H9 (cell line): ENCODE measurements at regions not wholly inside any gene's neighbourhood (a gene's known extent, or its start where the extent isn't known, plus 50 kb on each side); places are given as distances from the start of the nearest gene placed in this dataset.

ENCODE experiments used
- DNase-seq: peaks from one replicate; pipeline ENCODE4 v3.0.0-alpha.2; 2017
- H2AFZ ChIP-seq: one replicate; pipeline ENCODE4 v1.6.1; 2013; ENCODE audit warnings: mild to moderate bottlenecking, low read length, control low read depth, moderate library complexity
- H2AK5ac ChIP-seq: 2 replicates; pipeline ENCODE4 v1.6.1; 2013; ENCODE audit warnings: low read length, control low read depth, mixed read lengths; ENCODE audit not compliant: insufficient read length
- H2BK120ac ChIP-seq: one replicate; pipeline ENCODE4 v1.6.1; 2013; ENCODE audit warnings: low read depth, mild to moderate bottlenecking, low read length, control low read depth, inconsistent platforms; ENCODE audit not compliant: poor library complexity, severe bottlenecking
- H2BK12ac ChIP-seq: 2 replicates; pipeline ENCODE4 v1.6.1; 2013; ENCODE audit warnings: low read length, control low read depth, mixed read lengths, low read depth; ENCODE audit not compliant: insufficient read length
- H2BK15ac ChIP-seq: 2 replicates; pipeline ENCODE4 v1.6.1; 2013; ENCODE audit warnings: low read depth, low read length, control low read depth
- H2BK20ac ChIP-seq: one replicate; pipeline ENCODE4 v1.6.1; 2013; ENCODE audit warnings: low read depth, mild to moderate bottlenecking, low read length, control low read depth, inconsistent platforms; ENCODE audit not compliant: poor library complexity, severe bottlenecking
- H2BK5ac ChIP-seq: 2 replicates; pipeline ENCODE4 v1.6.1; 2013; ENCODE audit warnings: low read length, control low read depth, mixed read lengths; ENCODE audit not compliant: insufficient read length
- H3K14ac ChIP-seq: 2 replicates; pipeline ENCODE4 v1.6.1; 2013; ENCODE audit warnings: low read length, control low read depth; ENCODE audit not compliant: insufficient read depth
- H3K18ac ChIP-seq: 2 replicates; pipeline ENCODE4 v1.6.1; 2013; ENCODE audit warnings: low read depth, mild to moderate bottlenecking, mixed read lengths, low read length, control low read depth; ENCODE audit not compliant: insufficient read length
- H3K23ac ChIP-seq: 2 replicates; pipeline ENCODE4 v1.6.1; 2013; ENCODE audit warnings: low read length, control low read depth, mixed read lengths, low read depth; ENCODE audit not compliant: insufficient read length
- H3K23me2 ChIP-seq: 2 replicates; pipeline ENCODE4 v1.6.1; 2013; ENCODE audit warnings: low read depth, mild to moderate bottlenecking, mixed read lengths, low read length, control low read depth; ENCODE audit not compliant: insufficient read length, poor library complexity, severe bottlenecking
- H3K27ac ChIP-seq: 2 replicates; pipeline ENCODE4 v1.5.1; 2013; ENCODE audit warnings: low read length, control low read depth, mixed read lengths, low read depth; ENCODE audit not compliant: insufficient read length
- H3K27me3 ChIP-seq: 2 replicates; pipeline ENCODE4 v1.6.1; 2013; ENCODE audit warnings: low read length, control low read depth, inconsistent platforms; ENCODE audit not compliant: insufficient read depth
- H3K4ac ChIP-seq: 2 replicates; pipeline ENCODE4 v1.6.1; 2013; ENCODE audit warnings: low read depth, mild to moderate bottlenecking, control low read depth, inconsistent platforms, low read length, moderate library complexity
- H3K4me1 ChIP-seq: 2 replicates; pipeline ENCODE4 v1.6.1; 2013; ENCODE audit warnings: low read length, control low read depth, inconsistent platforms; ENCODE audit not compliant: insufficient read depth
- H3K4me2 ChIP-seq: 2 replicates; pipeline ENCODE4 v1.6.1; 2013; ENCODE audit warnings: low read length, control low read depth, mixed read lengths; ENCODE audit not compliant: insufficient read length, insufficient read depth
- H3K56ac ChIP-seq: 2 replicates; pipeline ENCODE4 v1.6.1; 2013; ENCODE audit warnings: low read depth, mild to moderate bottlenecking, mixed read lengths, low read length, control low read depth; ENCODE audit not compliant: insufficient read length
- H3K79me1 ChIP-seq: 2 replicates; pipeline ENCODE4 v1.6.1; 2013; ENCODE audit warnings: low read depth, mild to moderate bottlenecking, moderate library complexity, low read length, control low read depth, inconsistent platforms; ENCODE audit not compliant: insufficient read depth, poor library complexity, severe bottlenecking
- H3K79me2 ChIP-seq: 2 replicates; pipeline ENCODE4 v1.6.1; 2013; ENCODE audit warnings: low read length, control low read depth, inconsistent platforms; ENCODE audit not compliant: insufficient read depth
- H3K9ac ChIP-seq: 2 replicates; pipeline ENCODE4 v1.6.1; 2013; ENCODE audit warnings: low read length, control low read depth, mixed read lengths; ENCODE audit not compliant: insufficient read length; ENCODE audit errors: extremely low read depth
- H3K9me3 ChIP-seq: one replicate; pipeline ENCODE4 v1.6.1; 2013; ENCODE audit warnings: low read depth, low read length, inconsistent platforms; ENCODE audit not compliant: control insufficient read depth
- H3T11ph ChIP-seq: one replicate; pipeline ENCODE4 v1.6.1; 2013; ENCODE audit warnings: mild to moderate bottlenecking, low read length, control low read depth, inconsistent platforms
- H4K20me1 ChIP-seq: one replicate; pipeline ENCODE4 v1.6.1; 2013; ENCODE audit not compliant: control insufficient read depth, insufficient read length, insufficient read depth
- H4K5ac ChIP-seq: 2 replicates; pipeline ENCODE4 v1.6.1; 2013; ENCODE audit warnings: low read depth, mild to moderate bottlenecking, mixed read lengths, low read length, control low read depth; ENCODE audit not compliant: insufficient read length
- H4K8ac ChIP-seq: replicated peaks from 2 replicates; pipeline ENCODE4 v1.6.1; 2013; ENCODE audit warnings: low read length, control low read depth, mixed read lengths, low read depth; ENCODE audit not compliant: insufficient read length
- H4K91ac ChIP-seq: 2 replicates; pipeline ENCODE4 v1.6.1; 2013; ENCODE audit warnings: low read depth, mild to moderate bottlenecking, moderate library complexity, mixed read lengths, low read length, control low read depth; ENCODE audit not compliant: insufficient read length
- H3K27ac Mint-ChIP-seq, 3 experiments: 2 replicates in 2 of 3; 3 replicates in 1 of 3; pipeline ENCODE4 v1.8.0; 2020 to 2021; ENCODE audit warnings: mixed read lengths in 3 of 3, mild to moderate bottlenecking in 1 of 3, moderate library complexity in 1 of 3
- H3K27me3 Mint-ChIP-seq: 2 replicates; pipeline ENCODE4 v1.8.0; 2021; ENCODE audit warnings: low read depth, mild to moderate bottlenecking, moderate library complexity, mixed read lengths
- H3K36me3 Mint-ChIP-seq, 3 experiments: 2 replicates in 2 of 3; 3 replicates in 1 of 3; pipeline ENCODE4 v1.8.0; 2020 to 2021; ENCODE audit warnings: low read depth in 3 of 3, mixed read lengths in 3 of 3; ENCODE audit not compliant: insufficient read depth in 1 of 3
- H3K4me1 Mint-ChIP-seq, 2 experiments: 2 replicates each; pipeline ENCODE4 v1.8.0; 2020; ENCODE audit warnings: mixed read lengths in 2 of 2
- H3K4me3 Mint-ChIP-seq, 2 experiments: 2 replicates in 1 of 2; 3 replicates in 1 of 2; pipeline ENCODE4 v1.8.0; 2020 to 2021; ENCODE audit warnings: mild to moderate bottlenecking in 2 of 2, mixed read lengths in 2 of 2, moderate library complexity in 1 of 2
- H3K9me3 Mint-ChIP-seq, 2 experiments: 2 replicates in 1 of 2; 3 replicates in 1 of 2; pipeline ENCODE4 v1.8.0; 2020; ENCODE audit warnings: mild to moderate bottlenecking in 2 of 2, mixed read lengths in 2 of 2, moderate library complexity in 1 of 2
- WGBS: extraction: QIAGEN DNeasy Blood & Tissue Kit; methylation state at CpG from one replicate; pipeline ENCODE4 v1.1.7; 2013; ENCODE audit warnings: missing lambda C conversion rate, low lambda C conversion rate, mixed read lengths; ENCODE audit not compliant: insufficient read length; ENCODE audit errors: extremely low coverage; 5-methylcytosine and 5-hydroxymethylcytosine counted together
- TF ChIP-seq, protein P1 (sequence below): fragments of 200-600 bp; sonication (generic); conservative IDR thresholded peaks from 3 replicates; pipeline ENCODE4 v1.8.0; 2021; ENCODE audit warnings: antibody characterized with exemption, mild to moderate bottlenecking

DNA sequence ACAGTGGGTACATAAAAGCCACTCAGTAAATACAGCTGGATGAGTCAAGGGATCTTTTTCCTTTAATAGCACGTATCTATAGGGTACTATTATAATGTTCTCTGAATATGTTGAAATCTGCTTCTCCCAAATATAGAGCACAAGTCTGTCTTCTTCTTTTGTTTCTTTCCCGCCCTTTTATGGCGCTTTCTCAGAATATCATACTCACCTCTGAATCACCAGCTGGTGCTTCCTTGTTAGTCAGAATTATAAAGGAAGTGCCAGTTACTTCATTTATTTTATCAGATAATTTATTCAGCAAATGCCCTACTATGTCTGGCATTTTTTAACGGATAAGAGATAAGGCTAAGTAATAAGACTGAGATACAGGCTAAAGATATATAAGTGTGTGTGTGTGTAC lies 772.9 kb downstream of the SORCS3 start:
- Histone ChIP-seq H3K56ac (no peak overlapping the region), H3K9me3 (no peaks in the 10 kb centered on the region), H3K27ac (no peak overlapping the region), H3K14ac (no peak overlapping the region), H4K20me1 (peaks cover 3% of the 10 kb centered on the region), H3K79me2 (no peaks in the 10 kb centered on the region), H4K5ac (no peak overlapping the region), H3K18ac (no peak overlapping the region), H2AFZ (no peak overlapping the region), H3K4me1 (no peaks in the 10 kb centered on the region), H3K4me2 (no peak overlapping the region), H2BK12ac (no peak overlapping the region), H2BK15ac (no peak overlapping the region), H3K23ac (no peak overlapping the region), H4K91ac (no peak overlapping the region), H3K4ac (no peak overlapping the region), H2BK20ac (no peak overlapping the region), H4K8ac (no peak overlapping the region), H3T11ph (no peak overlapping the region), H3K23me2 (no peaks in the 10 kb centered on the region), H2AK5ac (no peak overlapping the region), H3K9ac (no peak overlapping the region), H3K79me1 (no peaks in the 10 kb centered on the region), H2BK5ac (no peak overlapping the region), H3K27me3 (no peaks in the 10 kb centered on the region), H2BK120ac (no peak overlapping the region)
- Mint-ChIP-seq H3K4me3 (no peak overlapping the region), H3K36me3 (no peaks in the 10 kb centered on the region), H3K4me1 (no peaks in the 10 kb centered on the region; a peak in 1 of 4 replicates), H3K27me3 (no peaks in the 10 kb centered on the region; the same call in 1 of the 2 replicates), H3K9me3 (peaks cover 0 to 3% of the 10 kb centered on the region in 2 experiments; a peak in 1 of 5 replicates), H3K27ac (no peak overlapping the region)
- WGBS: no CpG with 5 or more reads among the region's 4 CpGs
- TF ChIP-seq, protein P1, sequence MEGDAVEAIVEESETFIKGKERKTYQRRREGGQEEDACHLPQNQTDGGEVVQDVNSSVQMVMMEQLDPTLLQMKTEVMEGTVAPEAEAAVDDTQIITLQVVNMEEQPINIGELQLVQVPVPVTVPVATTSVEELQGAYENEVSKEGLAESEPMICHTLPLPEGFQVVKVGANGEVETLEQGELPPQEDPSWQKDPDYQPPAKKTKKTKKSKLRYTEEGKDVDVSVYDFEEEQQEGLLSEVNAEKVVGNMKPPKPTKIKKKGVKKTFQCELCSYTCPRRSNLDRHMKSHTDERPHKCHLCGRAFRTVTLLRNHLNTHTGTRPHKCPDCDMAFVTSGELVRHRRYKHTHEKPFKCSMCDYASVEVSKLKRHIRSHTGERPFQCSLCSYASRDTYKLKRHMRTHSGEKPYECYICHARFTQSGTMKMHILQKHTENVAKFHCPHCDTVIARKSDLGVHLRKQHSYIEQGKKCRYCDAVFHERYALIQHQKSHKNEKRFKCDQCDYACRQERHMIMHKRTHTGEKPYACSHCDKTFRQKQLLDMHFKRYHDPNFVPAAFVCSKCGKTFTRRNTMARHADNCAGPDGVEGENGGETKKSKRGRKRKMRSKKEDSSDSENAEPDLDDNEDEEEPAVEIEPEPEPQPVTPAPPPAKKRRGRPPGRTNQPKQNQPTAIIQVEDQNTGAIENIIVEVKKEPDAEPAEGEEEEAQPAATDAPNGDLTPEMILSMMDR: no peak
- no peak for DNase-seq
